ENCODE measurements at regions not wholly inside any gene's neighbourhood (a gene's known extent, or its start where the extent isn't known, plus 50 kb on each side); places are given as distances from the start of the nearest gene placed in this dataset.
"Not testable (repeated sequence)": the region's sequence is repeated elsewhere in the genome, so short reads cannot be mapped to it uniquely, and the experiment has no call there.

DNA sequence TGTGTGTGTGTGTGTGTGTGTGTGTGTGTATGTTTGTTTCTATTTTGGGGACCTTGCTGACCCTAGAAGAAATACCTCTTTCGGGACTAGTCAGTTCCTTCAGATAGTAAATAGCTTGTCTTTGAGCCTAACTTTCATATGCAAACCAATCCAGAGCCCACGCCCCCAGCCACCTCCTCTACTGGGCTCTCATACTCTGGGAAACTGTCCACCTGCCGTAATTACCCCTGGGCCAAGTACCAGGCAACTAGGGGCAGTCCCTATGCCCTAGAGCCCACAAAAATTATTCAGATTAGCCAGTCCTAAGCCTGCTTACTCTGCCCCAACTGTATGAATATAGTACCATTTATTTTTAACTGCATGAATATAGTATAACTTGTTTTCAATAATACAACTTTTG lies 970.4 kb downstream of the EPHA4 start:
- no peak overlapping the region for H3K4me2 ChIP-seq (ENCODE audit: low read length)
- H3K4me3 ChIP-seq (ENCODE audit: low read length) = no peak overlapping the region
- H3K9ac ChIP-seq (ENCODE audit: low read depth, low read length) = no peak overlapping the region
- H3K27me3 ChIP-seq (ENCODE audit: control insufficient read depth, insufficient read depth, low read length) = no peaks in the 10 kb centered on the region
- no peaks in the 10 kb centered on the region for H3K36me3 ChIP-seq (ENCODE audit: insufficient read depth, low read length)
- H3K4me1 ChIP-seq (ENCODE audit: control insufficient read depth, insufficient read depth, low read length) = no peaks in the 10 kb centered on the region
- no peaks in the 10 kb centered on the region for H3K9me3 ChIP-seq (replicated peaks; ENCODE audit: low read length)

- not testable (repeated sequence) for H3K4me1 ChIP-seq (ENCODE audit: control insufficient read depth, insufficient read depth, low read length); H3K9ac ChIP-seq (ENCODE audit: low read depth, low read length); H3K4me2 ChIP-seq (ENCODE audit: low read length); H3K27me3 ChIP-seq (ENCODE audit: control insufficient read depth, insufficient read depth, low read length); H3K36me3 ChIP-seq (ENCODE audit: insufficient read depth, low read length); H3K9me3 ChIP-seq (replicated peaks; ENCODE audit: low read length); H3K4me3 ChIP-seq (ENCODE audit: low read length)
Observed at GRCh38 chr2:220613004-220613403, 959.1 kb downstream of the EPHA4 start.

GRCh38 chr2:220614064-220614463 lies 958.0 kb downstream of the EPHA4 start:
- H3K4me2 ChIP-seq (ENCODE audit: low read length) = no peak overlapping the region
- no peaks in the 10 kb centered on the region for H3K36me3 ChIP-seq (ENCODE audit: insufficient read depth, low read length)
- no peaks in the 10 kb centered on the region for H3K9me3 ChIP-seq (replicated peaks; ENCODE audit: low read length)
- H3K4me1 ChIP-seq (ENCODE audit: control insufficient read depth, insufficient read depth, low read length) = no peaks in the 10 kb centered on the region
- H3K27me3 ChIP-seq (ENCODE audit: control insufficient read depth, insufficient read depth, low read length) = no peaks in the 10 kb centered on the region
- H3K9ac ChIP-seq (ENCODE audit: low read depth, low read length) = no peak overlapping the region
- no peak overlapping the region for H3K4me3 ChIP-seq (ENCODE audit: low read length)

DNA sequence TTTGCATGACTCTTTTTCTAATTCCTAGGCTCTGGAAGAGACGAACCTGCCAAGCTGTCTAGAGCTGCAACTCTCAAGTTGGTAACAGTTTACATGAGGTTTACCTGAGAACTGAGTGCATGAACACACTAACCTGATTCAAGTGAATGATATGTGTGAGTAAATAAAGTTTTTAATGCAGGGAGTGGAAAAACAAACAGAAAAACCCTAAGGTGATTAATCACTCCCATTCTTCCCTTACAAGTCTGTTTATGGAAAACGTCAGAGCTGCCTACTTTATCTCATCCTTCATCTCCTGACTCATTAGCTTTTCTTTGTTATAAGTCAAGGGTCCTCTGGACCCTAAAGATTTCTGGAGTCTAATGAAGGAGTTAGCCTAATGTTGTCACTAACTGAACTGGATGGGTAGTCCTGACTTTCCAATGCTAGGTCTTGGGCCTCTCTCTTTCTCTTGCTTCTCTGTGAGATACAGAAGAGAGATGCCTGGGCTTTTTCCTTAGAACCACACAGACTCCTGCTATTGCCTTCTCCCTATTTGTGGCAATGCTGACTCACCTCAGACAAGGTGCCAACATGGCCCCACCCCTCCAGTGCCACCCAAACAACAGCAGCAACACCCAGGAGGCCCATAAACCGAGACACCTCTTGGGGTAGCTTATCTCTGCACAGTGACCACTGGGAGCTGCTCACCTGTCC lies 952.4 kb downstream of the EPHA4 start:
- no peak overlapping the region for H3K4me2 ChIP-seq (ENCODE audit: low read length)
- no peaks in the 10 kb centered on the region for H3K4me1 ChIP-seq (ENCODE audit: control insufficient read depth, insufficient read depth, low read length)
- no peaks in the 10 kb centered on the region for H3K36me3 ChIP-seq (ENCODE audit: insufficient read depth, low read length)
- no peak overlapping the region for H3K9ac ChIP-seq (ENCODE audit: low read depth, low read length)
- H3K27me3 ChIP-seq (ENCODE audit: control insufficient read depth, insufficient read depth, low read length) = no peaks in the 10 kb centered on the region
- no peaks in the 10 kb centered on the region for H3K9me3 ChIP-seq (replicated peaks; ENCODE audit: low read length)
- H3K4me3 ChIP-seq (ENCODE audit: low read length) = no peak overlapping the region

GRCh38 chr2:220626603-220627002 lies 945.5 kb downstream of the EPHA4 start:
- Histone ChIP-seq H3K4me1 (ENCODE audit: control insufficient read depth, insufficient read depth, low read length) (no peaks in the 10 kb centered on the region), H3K9me3 (replicated peaks; ENCODE audit: low read length) (no peaks in the 10 kb centered on the region), H3K4me2 (ENCODE audit: low read length) (no peak overlapping the region), H3K27me3 (ENCODE audit: control insufficient read depth, insufficient read depth, low read length) (no peaks in the 10 kb centered on the region), H3K4me3 (ENCODE audit: low read length) (no peak overlapping the region), H3K9ac (ENCODE audit: low read depth, low read length) (no peak overlapping the region), H3K36me3 (ENCODE audit: insufficient read depth, low read length) (no peaks in the 10 kb centered on the region)

- Histone ChIP-seq H3K27me3 (ENCODE audit: control insufficient read depth, insufficient read depth, low read length) (no peaks in the 10 kb centered on the region), H3K9ac (ENCODE audit: low read depth, low read length) (no peak overlapping the region), H3K4me1 (ENCODE audit: control insufficient read depth, insufficient read depth, low read length) (no peaks in the 10 kb centered on the region), H3K4me2 (ENCODE audit: low read length) (no peak overlapping the region), H3K36me3 (ENCODE audit: insufficient read depth, low read length) (no peaks in the 10 kb centered on the region), H3K9me3 (replicated peaks; ENCODE audit: low read length) (no peaks in the 10 kb centered on the region), H3K4me3 (ENCODE audit: low read length) (no peak overlapping the region)
Observed at GRCh38 chr2:220628252-220628651, 943.9 kb downstream of the EPHA4 start.

- no peaks in the 10 kb centered on the region for H3K36me3 ChIP-seq (ENCODE audit: insufficient read depth, low read length)
- no peaks in the 10 kb centered on the region for H3K9me3 ChIP-seq (replicated peaks; ENCODE audit: low read length)
- no peak overlapping the region for H3K9ac ChIP-seq (ENCODE audit: low read depth, low read length)
- no peak overlapping the region for H3K4me3 ChIP-seq (ENCODE audit: low read length)
- no peak overlapping the region for H3K4me2 ChIP-seq (ENCODE audit: low read length)
- no peaks in the 10 kb centered on the region for H3K4me1 ChIP-seq (ENCODE audit: control insufficient read depth, insufficient read depth, low read length)
- no peaks in the 10 kb centered on the region for H3K27me3 ChIP-seq (ENCODE audit: control insufficient read depth, insufficient read depth, low read length)
Observed at GRCh38 chr2:220641137-220641536, 931.0 kb downstream of the EPHA4 start.

DNA sequence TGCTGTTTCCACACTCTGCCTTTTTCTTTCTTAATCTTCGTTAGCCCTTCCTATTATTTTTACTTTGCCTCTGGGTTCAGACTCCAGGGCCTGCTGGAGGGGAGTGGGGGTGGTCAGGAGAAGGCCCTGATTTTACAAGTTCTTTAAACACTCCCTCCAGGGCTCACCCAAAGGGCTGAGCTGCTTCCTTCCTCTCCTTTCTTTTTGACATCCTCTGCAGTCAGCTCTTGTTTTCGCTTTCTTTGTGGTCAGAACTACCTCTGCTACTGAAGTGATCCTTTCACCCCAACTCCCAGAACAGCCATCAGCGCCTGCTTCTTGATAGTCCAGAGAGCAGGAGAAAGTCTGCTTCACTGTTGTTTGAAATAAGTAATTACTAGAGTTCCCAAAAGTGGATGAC lies 925.7 kb downstream of the EPHA4 start:
- Histone ChIP-seq H3K9me3 (replicated peaks; ENCODE audit: low read length) (no peaks in the 10 kb centered on the region), H3K4me1 (ENCODE audit: control insufficient read depth, insufficient read depth, low read length) (no peaks in the 10 kb centered on the region), H3K4me2 (ENCODE audit: low read length) (no peak overlapping the region), H3K36me3 (ENCODE audit: insufficient read depth, low read length) (no peaks in the 10 kb centered on the region), H3K4me3 (ENCODE audit: low read length) (no peak overlapping the region), H3K9ac (ENCODE audit: low read depth, low read length) (no peak overlapping the region), H3K27me3 (ENCODE audit: control insufficient read depth, insufficient read depth, low read length) (no peaks in the 10 kb centered on the region)

DNA sequence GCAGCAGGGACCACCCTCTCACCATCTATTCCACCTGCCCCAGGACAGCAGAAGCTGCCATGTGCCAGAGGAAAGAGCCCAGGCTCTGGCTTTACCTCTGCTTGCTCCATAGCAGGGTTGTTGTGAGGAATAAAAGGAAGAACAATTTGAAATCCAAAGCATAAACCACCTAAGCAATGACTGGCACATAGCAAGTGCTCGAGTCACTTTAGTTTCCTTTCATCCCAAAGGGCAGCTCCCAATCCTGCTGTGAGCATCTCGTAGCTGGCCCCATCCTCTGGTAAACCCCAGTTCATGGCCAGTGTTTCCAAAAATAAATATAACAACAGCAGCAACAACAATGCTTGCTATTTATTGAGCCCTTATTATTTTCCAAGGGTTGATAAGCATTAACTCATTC lies 923.5 kb downstream of the EPHA4 start:
- Histone ChIP-seq H3K4me1 (ENCODE audit: control insufficient read depth, insufficient read depth, low read length) (no peaks in the 10 kb centered on the region), H3K36me3 (ENCODE audit: insufficient read depth, low read length) (no peaks in the 10 kb centered on the region), H3K9me3 (replicated peaks; ENCODE audit: low read length) (no peaks in the 10 kb centered on the region), H3K9ac (ENCODE audit: low read depth, low read length) (no peak overlapping the region), H3K4me3 (ENCODE audit: low read length) (no peak overlapping the region), H3K4me2 (ENCODE audit: low read length) (no peak overlapping the region), H3K27me3 (ENCODE audit: control insufficient read depth, insufficient read depth, low read length) (no peaks in the 10 kb centered on the region)

DNA sequence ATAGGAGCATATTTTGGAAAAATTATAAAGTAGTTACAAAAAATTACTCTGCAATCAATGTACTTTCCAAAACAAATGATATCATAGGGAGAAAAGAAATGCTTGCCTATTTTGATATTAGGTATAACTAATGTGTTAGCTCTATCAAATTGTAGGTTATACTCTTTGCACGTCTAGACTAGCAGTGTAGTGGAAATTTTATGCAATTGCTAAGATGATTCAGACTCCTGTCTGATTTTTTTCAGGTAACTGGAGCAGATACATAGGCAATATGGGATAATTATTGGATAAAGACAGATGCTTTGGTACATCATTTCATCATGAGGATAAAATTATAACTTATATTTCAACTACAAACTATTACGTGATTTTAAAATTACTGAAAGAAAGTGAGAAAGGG lies 918.3 kb downstream of the EPHA4 start:
- Histone ChIP-seq H3K4me3 (ENCODE audit: low read length) (no peak overlapping the region), H3K9ac (ENCODE audit: low read depth, low read length) (no peak overlapping the region), H3K4me1 (ENCODE audit: control insufficient read depth, insufficient read depth, low read length) (no peaks in the 10 kb centered on the region), H3K27me3 (ENCODE audit: control insufficient read depth, insufficient read depth, low read length) (no peaks in the 10 kb centered on the region), H3K9me3 (replicated peaks; ENCODE audit: low read length) (no peaks in the 10 kb centered on the region), H3K4me2 (ENCODE audit: low read length) (no peak overlapping the region), H3K36me3 (ENCODE audit: insufficient read depth, low read length) (no peaks in the 10 kb centered on the region)

DNA sequence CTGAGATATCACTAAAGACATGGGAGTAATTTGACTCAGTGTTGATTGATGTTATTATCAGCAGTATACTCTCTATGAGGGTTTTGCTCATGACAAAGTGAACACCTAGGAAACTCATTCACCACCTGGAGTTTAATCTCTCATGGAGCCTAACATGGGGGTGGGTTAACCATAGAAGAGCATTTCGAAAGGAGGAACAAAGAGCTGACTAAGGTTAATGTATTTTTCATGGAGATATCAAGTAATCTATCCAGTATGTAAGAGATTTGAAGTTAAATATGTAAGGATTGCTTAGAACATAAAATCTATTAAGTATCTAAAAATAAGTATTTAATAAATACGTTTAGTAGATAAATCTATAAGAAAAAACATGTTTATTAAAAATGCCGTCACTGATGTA lies 917.8 kb downstream of the EPHA4 start:
- Histone ChIP-seq H3K4me2 (ENCODE audit: low read length) (no peak overlapping the region), H3K9me3 (replicated peaks; ENCODE audit: low read length) (no peaks in the 10 kb centered on the region), H3K27me3 (ENCODE audit: control insufficient read depth, insufficient read depth, low read length) (no peaks in the 10 kb centered on the region), H3K4me1 (ENCODE audit: control insufficient read depth, insufficient read depth, low read length) (no peaks in the 10 kb centered on the region), H3K4me3 (ENCODE audit: low read length) (no peak overlapping the region), H3K36me3 (ENCODE audit: insufficient read depth, low read length) (no peaks in the 10 kb centered on the region), H3K9ac (ENCODE audit: low read depth, low read length) (no peak overlapping the region)

GRCh38 chr2:220660277-220661145 lies 911.6 kb downstream of the EPHA4 start:
- no peaks in the 10 kb centered on the region for H3K27me3 ChIP-seq (ENCODE audit: control insufficient read depth, insufficient read depth, low read length)
- no peak overlapping the region for H3K4me2 ChIP-seq (ENCODE audit: low read length)

More at GRCh38 chr2:220660277-220661145, 911.6 kb downstream of the EPHA4 start:
- Histone ChIP-seq H3K36me3 (ENCODE audit: insufficient read depth, low read length) (no peaks in the 10 kb centered on the region), H3K9me3 (replicated peaks; ENCODE audit: low read length) (no peaks in the 10 kb centered on the region), H3K4me3 (ENCODE audit: low read length) (no peak overlapping the region), H3K4me1 (ENCODE audit: control insufficient read depth, insufficient read depth, low read length) (no peaks in the 10 kb centered on the region), H3K9ac (ENCODE audit: low read depth, low read length) (no peak overlapping the region)
